Trophoblast cell (in vitro differentiated cells and primary cell): ENCODE measurements at regions not wholly inside any gene's neighbourhood (a gene's known extent, or its start where the extent isn't known, plus 50 kb on each side); places are given as distances from the start of the nearest gene placed in this dataset.

Source experiments
- DNase-seq, 2 donors: peaks; one replicate each; pipeline ENCODE4 v3.0.0-alpha.2; 2016
- H2AFZ ChIP-seq: 2 replicates; pipeline ENCODE4 v1.6.1; 2013; ENCODE audit warnings: low read length, moderate library complexity, mild to moderate bottlenecking; ENCODE audit not compliant: insufficient read depth, poor library complexity
- H2AK5ac ChIP-seq: 2 replicates; pipeline ENCODE4 v1.6.1; 2013; ENCODE audit warnings: mild to moderate bottlenecking, low read length
- H2BK120ac ChIP-seq: 2 replicates; pipeline ENCODE4 v1.6.1; 2013; ENCODE audit warnings: low read length, mild to moderate bottlenecking, moderate library complexity; ENCODE audit not compliant: insufficient read depth, poor library complexity
- H2BK12ac ChIP-seq: 2 replicates; pipeline ENCODE4 v1.6.1; 2013; ENCODE audit warnings: mild to moderate bottlenecking, low read length, moderate library complexity
- H2BK5ac ChIP-seq: 2 replicates; pipeline ENCODE4 v1.6.1; 2013; ENCODE audit warnings: low read length, low read depth, moderate library complexity, mild to moderate bottlenecking; ENCODE audit not compliant: poor library complexity
- H3K14ac ChIP-seq: 2 replicates; pipeline ENCODE4 v1.6.1; 2013; ENCODE audit warnings: mild to moderate bottlenecking, low read length
- H3K18ac ChIP-seq: 2 replicates; pipeline ENCODE4 v1.6.1; 2013; ENCODE audit warnings: mild to moderate bottlenecking, low read length
- H3K23ac ChIP-seq: 2 replicates; pipeline ENCODE4 v1.6.1; 2013; ENCODE audit warnings: low read length
- H3K27ac ChIP-seq: 2 replicates; pipeline ENCODE4 v1.5.1; 2013; ENCODE audit warnings: low read depth, mild to moderate bottlenecking, inconsistent platforms, low read length, moderate library complexity
- H3K27me3 ChIP-seq: 2 replicates; pipeline ENCODE4 v1.6.1; 2013; ENCODE audit warnings: inconsistent platforms, mild to moderate bottlenecking, low read length, moderate library complexity; ENCODE audit not compliant: insufficient read depth
- H3K36me3 ChIP-seq, 2 experiments: 1 replicate in 1 of 2; 2 replicates in 1 of 2; pipeline ENCODE4 v1.6.1; 2013; ENCODE audit warnings: low read length in 2 of 2, mild to moderate bottlenecking in 2 of 2, moderate library complexity in 1 of 2; ENCODE audit not compliant: insufficient read depth in 2 of 2, control insufficient read depth in 1 of 2
- H3K4ac ChIP-seq: 2 replicates; pipeline ENCODE4 v1.6.1; 2013; ENCODE audit warnings: low read depth, mild to moderate bottlenecking, low read length, moderate library complexity
- H3K4me1 ChIP-seq, 2 experiments: 1 replicate in 1 of 2; 2 replicates in 1 of 2; pipeline ENCODE4 v1.6.1; 2013; ENCODE audit warnings: low read length in 2 of 2, mild to moderate bottlenecking in 2 of 2, moderate library complexity in 1 of 2; ENCODE audit not compliant: insufficient read depth in 2 of 2, control insufficient read depth in 1 of 2
- H3K4me2 ChIP-seq: 2 replicates; pipeline ENCODE4 v1.6.1; 2013; ENCODE audit warnings: inconsistent platforms, mild to moderate bottlenecking, low read length, moderate library complexity
- H3K4me3 ChIP-seq: 2 replicates; pipeline ENCODE4 v1.5.1; 2013; ENCODE audit warnings: mild to moderate bottlenecking, low read depth, low read length, inconsistent platforms
- H3K79me1 ChIP-seq: one replicate; pipeline ENCODE4 v1.6.1; 2013; ENCODE audit warnings: low read length
- H3K79me2 ChIP-seq: 2 replicates; pipeline ENCODE4 v1.6.1; 2013; ENCODE audit warnings: low read length, mild to moderate bottlenecking; ENCODE audit not compliant: control insufficient read depth, insufficient read depth, poor library complexity
- H3K9ac ChIP-seq: 2 replicates; pipeline ENCODE4 v1.6.1; 2013; ENCODE audit warnings: mild to moderate bottlenecking, low read length
- H3K9me3 ChIP-seq: 2 replicates; pipeline ENCODE4 v1.6.1; 2013; ENCODE audit warnings: low read depth, mild to moderate bottlenecking, control low read depth, inconsistent platforms, low read length; ENCODE audit not compliant: insufficient read depth
- H4K12ac ChIP-seq: 2 replicates; pipeline ENCODE4 v1.6.1; 2013; ENCODE audit warnings: low read depth, mild to moderate bottlenecking, low read length, moderate library complexity
- H4K8ac ChIP-seq: 2 replicates; pipeline ENCODE4 v1.6.1; 2013; ENCODE audit warnings: low read depth, mild to moderate bottlenecking, low read length, moderate library complexity
- H4K91ac ChIP-seq: one replicate; pipeline ENCODE4 v1.6.1; 2013; ENCODE audit warnings: low read depth, mild to moderate bottlenecking, low read length, moderate library complexity
- WGBS: extraction: QIAGEN DNeasy Blood & Tissue Kit; methylation state at CpG from one replicate; pipeline ENCODE4 v1.1.7; 2013; ENCODE audit warnings: missing lambda C conversion rate; ENCODE audit not compliant: insufficient read length, insufficient coverage; ENCODE audit errors: extremely low coverage; 5-methylcytosine and 5-hydroxymethylcytosine counted together

GRCh38 chr6:165726965-165727381 is 63.9 kb upstream of the PDE10A start:
- H2AK5ac ChIP-seq: no peak overlapping the region
- H3K36me3 ChIP-seq: no peaks in the 10 kb centered on the region
- H3K27me3 ChIP-seq: no peaks in the 10 kb centered on the region
- no peaks in the 10 kb centered on the region for H3K4me1 ChIP-seq
- no peak overlapping the region for H2AFZ ChIP-seq
- no peak overlapping the region for H2BK12ac ChIP-seq
- no peaks in the 10 kb centered on the region for H3K79me2 ChIP-seq
- H4K91ac ChIP-seq: no peak overlapping the region
- no CpG with 5 or more reads among the region's 23 CpGs for WGBS
- H2BK5ac ChIP-seq: no peak overlapping the region
- no peak overlapping the region for H3K4me2 ChIP-seq
- H4K8ac ChIP-seq: no peak overlapping the region
- DNase-seq: no peak
- no peak overlapping the region for H3K27ac ChIP-seq
- H3K18ac ChIP-seq: no peak overlapping the region
- no peak overlapping the region for H3K9ac ChIP-seq
- H3K9me3 ChIP-seq: no peaks in the 10 kb centered on the region
- H3K4me3 ChIP-seq: no peak overlapping the region
- no peak overlapping the region for H3K14ac ChIP-seq
- H3K23ac ChIP-seq: no peak overlapping the region
- no peak overlapping the region for H2BK120ac ChIP-seq
- no peak overlapping the region for H3K4ac ChIP-seq
- no peaks in the 10 kb centered on the region for H3K79me1 ChIP-seq
- no peak overlapping the region for H4K12ac ChIP-seq

GRCh38 chr6:165726290-165726875 is 63.3 kb upstream of the PDE10A start:
- H4K8ac ChIP-seq: no peak overlapping the region
- H3K4me3 ChIP-seq: no peak overlapping the region
- no peaks in the 10 kb centered on the region for H3K4me1 ChIP-seq
- H2AK5ac ChIP-seq: no peak overlapping the region
- H3K27ac ChIP-seq: no peak overlapping the region
- no peak overlapping the region for H3K9ac ChIP-seq
- no peak overlapping the region for H4K91ac ChIP-seq
- H3K9me3 ChIP-seq: no peaks in the 10 kb centered on the region
- H3K4me2 ChIP-seq: no peak overlapping the region
- H3K79me1 ChIP-seq: no peaks in the 10 kb centered on the region
- no peaks in the 10 kb centered on the region for H3K36me3 ChIP-seq
- no peak overlapping the region for H3K14ac ChIP-seq
- H2AFZ ChIP-seq: no peak overlapping the region
- H3K27me3 ChIP-seq: no peaks in the 10 kb centered on the region
- H2BK120ac ChIP-seq: no peak overlapping the region
- H2BK5ac ChIP-seq: no peak overlapping the region
- no peak overlapping the region for H2BK12ac ChIP-seq
- H3K23ac ChIP-seq: no peak overlapping the region
- WGBS: no CpG with 5 or more reads among the region's 25 CpGs
- DNase-seq: no peak
- no peaks in the 10 kb centered on the region for H3K79me2 ChIP-seq
- H4K12ac ChIP-seq: no peak overlapping the region
- no peak overlapping the region for H3K18ac ChIP-seq
- no peak overlapping the region for H3K4ac ChIP-seq

GRCh38 chr6:165725201-165725600 is 62.2 kb upstream of the PDE10A start:
- Histone ChIP-seq H3K9ac (no peak overlapping the region), H4K8ac (no peak overlapping the region), H2BK12ac (no peak overlapping the region), H3K27me3 (no peaks in the 10 kb centered on the region), H3K9me3 (no peaks in the 10 kb centered on the region), H2AK5ac (no peak overlapping the region), H2AFZ (no peak overlapping the region), H2BK5ac (no peak overlapping the region), H3K79me2 (no peaks in the 10 kb centered on the region), H3K23ac (no peak overlapping the region), H4K12ac (no peak overlapping the region), H2BK120ac (no peak overlapping the region), H3K14ac (no peak overlapping the region), H3K4me2 (no peak overlapping the region), H3K36me3 (no peaks in the 10 kb centered on the region), H3K27ac (no peak overlapping the region), H3K4ac (no peak overlapping the region), H3K4me3 (no peak overlapping the region), H3K79me1 (no peaks in the 10 kb centered on the region), H4K91ac (no peak overlapping the region), H3K4me1 (no peaks in the 10 kb centered on the region), H3K18ac (no peak overlapping the region)
- WGBS: no CpG with 5 or more reads among the region's 7 CpGs
- no peak for DNase-seq

GRCh38 chr6:165723326-165723725 is 60.3 kb upstream of the PDE10A start:
- Histone ChIP-seq H3K36me3 (no peaks in the 10 kb centered on the region), H4K12ac (no peak overlapping the region), H4K8ac (no peak overlapping the region), H2BK5ac (no peak overlapping the region), H2AK5ac (no peak overlapping the region), H3K4me1 (no peaks in the 10 kb centered on the region), H3K9ac (no peak overlapping the region), H2BK12ac (no peak overlapping the region), H3K4me3 (no peak overlapping the region), H3K79me1 (no peaks in the 10 kb centered on the region), H2BK120ac (no peak overlapping the region), H3K4ac (no peak overlapping the region), H3K14ac (no peak overlapping the region), H3K4me2 (no peak overlapping the region), H4K91ac (no peak overlapping the region), H3K18ac (no peak overlapping the region), H3K27ac (no peak overlapping the region), H3K23ac (no peak overlapping the region), H3K9me3 (no peaks in the 10 kb centered on the region), H3K79me2 (no peaks in the 10 kb centered on the region), H2AFZ (no peak overlapping the region), H3K27me3 (no peaks in the 10 kb centered on the region)
- no CpG with 5 or more reads among the region's 9 CpGs for WGBS
- no peak for DNase-seq
